GM19351 (cell line): ENCODE measurements at regions not wholly inside any gene's neighbourhood (a gene's known extent, or its start where the extent isn't known, plus 50 kb on each side); places are given as distances from the start of the nearest gene placed in this dataset.

Source experiments
- ATAC-seq: cut with Tn5 transposase; IDR thresholded peaks from one replicate; pipeline ENCODE4 v1.9.1; 2021; ENCODE audit warnings: mild to moderate bottlenecking, moderate library complexity; ENCODE audit not compliant: unreplicated experiment

DNA sequence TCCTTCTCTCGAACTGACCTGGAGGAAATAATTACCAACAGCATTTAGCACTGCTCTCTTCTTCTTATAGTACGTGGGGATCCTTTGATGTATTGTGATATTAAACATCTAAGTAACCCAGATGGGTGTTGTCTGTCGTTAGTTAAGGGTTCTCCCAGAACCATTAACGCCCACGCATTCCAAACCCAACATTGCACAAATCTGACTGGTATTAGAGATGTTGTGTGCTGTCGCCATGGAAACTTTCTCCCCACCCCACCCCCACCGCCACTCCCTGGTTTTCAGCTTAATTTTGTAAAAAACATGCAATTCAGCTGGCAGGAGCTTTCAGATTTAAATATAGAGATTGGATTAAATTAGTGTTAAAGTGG lies 1495.2 kb downstream of the TBC1D22A start:
- no peak for ATAC-seq

DNA sequence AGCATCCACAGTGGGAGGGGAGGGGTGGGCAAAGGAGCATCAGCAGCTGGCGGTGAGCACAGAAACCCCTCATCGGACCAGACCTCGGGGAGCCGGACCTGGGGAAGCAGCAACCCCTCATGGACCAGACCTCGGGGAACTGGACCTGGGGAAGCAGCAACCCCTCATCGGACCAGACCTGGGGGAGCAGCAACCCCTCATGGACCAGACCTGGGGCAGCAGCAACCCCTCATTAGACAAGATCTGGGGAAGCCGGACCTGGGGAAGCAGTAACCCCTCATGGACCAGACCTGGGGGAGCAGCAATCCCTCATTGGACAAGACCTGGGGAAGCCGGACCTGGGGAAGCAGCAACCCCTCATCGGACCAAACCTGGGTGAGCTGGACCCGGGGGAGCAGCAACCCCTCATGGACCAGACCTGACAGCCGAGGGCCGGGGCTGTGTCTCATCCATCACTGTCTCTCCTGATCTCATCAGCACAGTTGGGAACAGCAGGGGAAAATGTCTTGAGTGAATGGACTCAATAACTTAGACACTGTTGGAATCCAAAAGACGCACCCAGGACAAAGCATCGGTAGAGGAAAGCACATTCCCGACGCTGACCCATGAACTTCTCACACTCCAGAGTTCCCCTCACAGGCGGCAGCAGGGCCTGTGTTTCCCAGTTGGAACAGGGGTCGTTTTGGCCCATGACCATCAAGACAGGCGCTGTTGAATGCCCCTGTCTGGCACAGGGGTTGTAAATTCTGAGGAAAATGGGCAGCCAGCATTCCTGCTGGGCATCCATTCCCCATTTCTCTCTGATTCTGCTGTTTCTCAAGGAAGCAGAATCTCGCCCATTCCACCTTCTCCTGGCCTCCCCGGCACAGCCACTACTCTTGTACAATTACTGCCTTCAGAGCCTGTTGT lies 1494.6 kb downstream of the TBC1D22A start:
- no peak for ATAC-seq

DNA sequence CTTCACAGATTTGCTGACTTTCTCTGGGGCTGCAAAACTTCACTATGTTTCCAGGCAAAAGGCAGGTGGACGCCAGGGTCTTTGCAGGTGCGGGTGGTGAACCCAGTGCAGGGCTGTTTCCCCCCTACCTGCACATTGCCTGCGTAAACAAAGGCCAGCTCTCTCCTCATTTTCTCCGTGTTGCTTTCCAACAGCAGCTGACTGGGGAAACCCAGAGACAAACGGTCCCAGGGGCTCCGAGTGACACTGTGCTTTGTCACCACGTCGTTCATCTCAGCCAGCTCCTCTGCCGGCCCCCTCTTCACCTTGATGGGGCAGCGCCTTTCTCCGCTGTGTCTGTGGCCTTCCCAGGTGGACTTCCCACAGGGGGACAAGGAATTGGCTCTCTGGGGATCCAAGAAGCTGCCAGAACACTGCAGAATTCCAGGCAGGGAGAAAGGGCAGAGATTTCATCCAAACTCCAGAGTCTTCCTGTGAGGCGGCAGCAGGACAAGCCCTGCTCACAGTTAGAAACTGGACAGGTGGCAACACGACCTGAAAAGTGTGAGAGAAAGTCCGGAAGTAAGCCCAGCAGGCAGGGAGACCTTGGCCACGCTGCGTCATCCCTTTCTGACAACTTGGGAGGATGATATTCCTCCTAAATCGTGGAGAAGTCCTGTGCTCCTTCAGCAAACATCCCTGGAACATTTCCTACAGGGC lies 1493.7 kb downstream of the TBC1D22A start:
- ATAC-seq: no peak

DNA sequence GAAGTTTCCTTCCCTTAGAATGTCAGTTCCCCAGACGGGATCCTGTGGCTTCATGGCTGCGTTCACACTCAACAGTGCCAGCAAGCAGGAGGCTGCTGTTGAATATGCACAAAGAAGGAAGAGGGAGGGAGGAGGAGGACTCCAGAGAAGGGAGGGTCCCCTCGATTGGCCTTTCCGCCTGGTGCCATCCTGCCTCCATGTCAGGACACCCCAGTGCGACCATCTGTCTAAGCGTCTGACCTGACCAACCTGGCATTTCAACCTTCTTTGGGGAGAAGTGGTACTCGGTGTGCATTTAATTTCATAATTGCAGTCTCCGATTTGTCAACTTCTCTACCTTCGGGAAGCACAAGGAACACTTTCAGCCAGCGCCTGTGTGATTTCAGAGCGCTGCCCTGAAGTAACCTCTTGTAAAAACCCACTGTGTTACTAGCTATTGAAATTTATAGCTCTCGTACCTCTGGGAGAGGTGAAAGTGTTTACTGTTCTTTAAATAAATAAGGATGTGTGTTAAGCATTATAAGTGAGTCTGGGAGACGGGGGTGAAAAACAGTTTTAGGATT lies 1491.9 kb downstream of the TBC1D22A start:
- ATAC-seq: no peak

DNA sequence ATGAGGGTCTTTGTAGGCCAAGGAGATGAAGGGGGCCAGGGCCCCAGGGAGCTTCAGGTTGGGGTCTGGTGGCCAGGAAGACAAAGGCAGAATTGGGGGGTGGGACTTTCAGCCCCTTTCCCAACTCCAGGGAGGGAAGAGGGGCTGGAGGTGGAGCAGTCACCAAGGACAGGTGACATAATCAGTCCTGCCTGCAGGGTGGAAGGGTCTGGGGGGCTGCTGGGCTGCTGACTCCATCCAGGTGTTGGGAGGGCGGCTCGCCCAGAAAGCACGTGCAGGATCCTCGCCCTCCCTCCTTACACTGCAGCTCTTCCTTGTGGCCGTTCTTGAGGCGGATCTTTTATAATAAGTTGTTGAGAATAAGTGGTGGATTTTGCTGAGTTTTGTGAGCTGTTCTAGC lies 1491.1 kb downstream of the TBC1D22A start:
- ATAC-seq: no peak

DNA sequence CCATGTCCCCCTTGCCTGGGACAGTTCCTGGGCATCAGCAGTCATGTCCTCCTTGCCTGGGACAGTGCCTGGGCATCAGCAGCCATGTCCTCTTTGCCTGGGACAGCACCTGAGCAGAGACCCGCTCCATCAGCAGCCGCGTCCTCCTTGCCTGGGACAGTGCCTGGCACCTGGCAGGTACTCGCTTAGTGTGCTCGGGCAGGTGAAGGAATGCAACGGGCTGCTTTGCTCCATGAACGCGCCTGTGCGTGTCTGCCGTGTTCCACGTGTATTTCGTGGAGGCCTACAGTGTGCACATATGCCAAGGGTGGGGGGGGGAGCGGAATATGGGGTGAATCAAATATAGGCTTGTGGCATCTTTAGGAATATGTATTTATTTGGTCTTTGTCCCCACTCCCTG lies 1490.7 kb downstream of the TBC1D22A start:
- no peak for ATAC-seq

DNA sequence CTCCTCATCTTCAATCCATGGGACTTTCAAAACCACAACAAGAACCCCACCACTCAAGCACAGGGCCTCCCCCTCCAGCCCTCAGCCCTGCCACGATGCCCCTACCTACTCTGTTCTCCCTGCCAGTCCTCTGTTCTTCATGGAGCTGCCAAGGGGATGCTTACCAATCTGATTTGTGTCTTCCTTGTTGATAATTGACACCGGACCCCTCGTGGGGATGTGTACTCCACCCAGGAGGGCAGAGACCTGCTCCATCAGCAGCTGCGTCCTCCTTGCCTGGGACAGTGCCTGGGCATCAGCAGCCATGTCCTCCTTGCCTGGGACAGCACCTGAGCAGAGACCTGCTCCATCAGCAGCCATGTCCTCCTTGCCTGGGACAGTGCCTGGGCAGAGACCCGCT lies 1489.2 kb downstream of the TBC1D22A start:
- ATAC-seq: no peak

DNA sequence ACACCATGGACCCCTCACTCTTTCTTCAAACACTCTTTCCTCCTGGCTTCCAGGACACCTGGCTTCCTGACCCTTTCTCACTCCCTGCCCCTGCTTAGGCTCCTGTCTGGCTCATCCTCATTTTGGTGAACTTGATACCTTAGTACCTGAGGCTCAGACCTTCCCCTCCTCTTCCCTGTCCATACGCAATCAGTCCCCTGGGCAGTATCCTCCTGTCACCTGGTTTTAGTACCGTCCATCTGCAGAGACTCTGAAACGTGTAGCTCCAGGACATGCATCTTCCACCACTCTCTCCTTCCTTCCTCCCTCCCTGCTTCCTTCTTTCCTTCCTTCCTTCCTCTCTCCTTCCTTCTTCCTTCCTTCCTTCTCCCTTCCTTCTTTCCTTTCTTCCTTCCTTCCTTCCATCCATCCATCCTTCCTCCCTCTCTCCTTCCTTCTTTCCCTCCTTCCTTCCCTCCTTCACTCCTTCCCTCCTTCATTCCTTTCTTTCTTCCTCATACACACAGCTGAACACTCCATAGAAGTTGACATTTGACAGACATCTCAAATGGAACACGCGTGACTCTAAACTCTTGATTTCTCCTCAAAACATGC lies 1488.6 kb downstream of the TBC1D22A start:
- ATAC-seq: no peak

DNA sequence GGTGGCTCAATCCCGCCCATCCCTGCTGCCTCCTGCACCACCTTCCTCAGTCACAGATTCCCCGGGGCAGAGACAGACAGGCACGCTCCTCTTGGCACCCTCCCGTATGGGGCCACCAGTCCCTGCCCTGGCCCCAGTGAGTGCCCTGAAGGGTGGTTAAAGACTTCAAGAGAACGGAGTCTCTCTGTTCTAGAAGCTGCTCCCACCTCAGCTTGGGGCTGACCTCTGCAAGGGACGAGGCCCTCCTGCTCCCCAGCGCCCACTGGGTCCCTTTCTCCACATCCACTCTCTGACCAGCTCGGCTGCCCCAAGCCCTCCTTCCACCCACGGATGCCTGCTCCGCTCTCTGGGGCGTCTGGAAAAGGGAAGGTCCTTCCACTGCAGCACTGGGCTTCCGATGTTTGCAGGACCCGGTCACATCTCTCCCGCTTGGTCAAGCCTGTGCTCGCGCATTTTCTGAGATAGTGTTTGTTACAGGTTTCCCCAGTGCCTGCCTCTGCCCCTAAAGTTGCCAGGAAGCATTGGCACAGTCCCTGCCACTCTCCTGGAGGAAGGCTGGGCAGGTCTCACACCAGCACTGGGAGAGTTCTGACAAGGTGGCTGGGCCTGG lies 1487.9 kb downstream of the TBC1D22A start:
- ATAC-seq: no peak

DNA sequence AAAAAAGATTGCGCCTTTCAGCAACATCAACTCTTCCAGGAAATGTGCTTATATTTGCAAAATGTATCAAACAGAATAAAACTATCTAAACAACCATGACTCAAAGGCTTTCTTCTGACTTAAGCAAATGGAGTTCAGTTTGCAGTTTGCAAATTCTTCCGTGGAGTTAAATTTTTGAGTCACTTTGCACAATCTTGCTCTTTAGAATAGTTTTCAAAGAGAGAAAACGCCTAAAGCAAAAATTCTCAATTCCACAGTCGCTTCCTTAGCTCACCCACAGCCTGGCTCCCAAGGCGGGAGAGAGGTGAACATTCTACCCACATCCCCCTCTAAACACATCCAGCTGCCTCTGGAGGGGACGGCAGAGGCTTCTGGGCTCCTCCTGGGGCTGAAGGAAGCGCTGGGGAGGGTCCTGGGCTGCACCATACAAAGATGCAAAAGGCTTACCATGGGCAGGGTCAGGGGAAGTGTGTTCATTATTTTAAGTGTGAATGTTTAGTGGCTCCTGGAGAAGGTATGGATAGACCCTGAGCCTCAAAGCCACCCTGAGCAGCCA lies 1487.3 kb downstream of the TBC1D22A start:
- ATAC-seq: no peak

DNA sequence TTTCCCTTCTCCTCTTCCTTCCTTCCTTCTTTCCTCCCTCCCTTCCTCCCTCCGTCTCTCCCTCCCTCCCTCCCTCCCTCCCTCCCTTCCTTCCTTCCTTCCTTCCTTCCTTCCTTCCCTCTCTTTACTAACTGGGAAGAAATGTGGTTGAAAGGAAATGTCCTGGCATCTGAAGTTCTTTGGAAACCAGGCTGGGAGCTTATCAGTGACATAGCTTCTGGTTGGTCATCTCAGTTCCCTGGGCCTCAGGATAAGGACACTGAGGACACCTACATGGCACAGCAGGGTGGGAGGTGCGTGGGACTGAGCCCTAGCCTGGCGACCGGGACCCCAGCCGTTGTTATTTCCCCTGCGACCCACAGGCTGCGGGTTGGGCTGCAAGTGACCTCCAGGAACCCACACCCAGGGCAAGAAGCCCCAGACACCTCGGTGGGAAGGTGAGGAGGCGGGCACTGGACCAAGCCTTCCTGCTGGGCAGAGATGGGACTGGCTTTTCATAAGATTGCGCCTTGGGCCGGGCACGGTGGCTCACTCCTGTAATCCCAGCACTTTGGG lies 1486.5 kb downstream of the TBC1D22A start:
- no peak for ATAC-seq

DNA sequence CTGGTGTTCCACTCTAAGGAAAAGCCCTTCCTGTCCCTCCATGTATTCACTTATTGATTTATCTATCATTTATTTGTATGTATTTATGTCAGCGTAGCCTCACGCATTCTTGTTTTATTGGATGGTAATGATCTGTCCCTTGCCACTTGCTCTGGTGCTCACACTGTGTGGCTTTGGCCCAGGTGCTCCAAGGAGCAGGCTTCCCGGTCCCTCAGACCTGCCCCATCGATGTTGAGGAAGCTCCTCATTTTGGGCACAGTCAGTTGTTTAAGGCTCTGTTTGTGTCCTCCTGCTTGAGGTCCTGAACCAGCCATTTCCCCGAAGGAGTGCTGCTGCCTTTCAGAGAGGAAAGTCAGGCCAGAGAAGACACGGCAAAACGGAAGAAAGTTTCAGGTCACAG lies 1485.4 kb downstream of the TBC1D22A start:
- no peak for ATAC-seq

DNA sequence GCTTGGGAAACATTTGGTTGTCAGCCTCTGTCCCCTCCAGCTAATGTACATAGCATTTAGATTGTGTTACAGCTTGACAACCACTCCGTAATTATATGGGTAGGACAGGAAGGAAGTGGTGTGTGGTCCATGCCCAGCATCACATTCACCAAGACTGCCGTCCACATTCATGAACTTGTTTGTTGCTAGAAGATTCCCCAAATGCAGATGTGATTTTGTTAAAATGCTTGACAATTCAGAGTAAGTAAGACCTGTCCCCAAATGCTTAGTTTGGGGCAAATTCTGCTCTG lies 1482.7 kb downstream of the TBC1D22A start:
- ATAC-seq: no peak

DNA sequence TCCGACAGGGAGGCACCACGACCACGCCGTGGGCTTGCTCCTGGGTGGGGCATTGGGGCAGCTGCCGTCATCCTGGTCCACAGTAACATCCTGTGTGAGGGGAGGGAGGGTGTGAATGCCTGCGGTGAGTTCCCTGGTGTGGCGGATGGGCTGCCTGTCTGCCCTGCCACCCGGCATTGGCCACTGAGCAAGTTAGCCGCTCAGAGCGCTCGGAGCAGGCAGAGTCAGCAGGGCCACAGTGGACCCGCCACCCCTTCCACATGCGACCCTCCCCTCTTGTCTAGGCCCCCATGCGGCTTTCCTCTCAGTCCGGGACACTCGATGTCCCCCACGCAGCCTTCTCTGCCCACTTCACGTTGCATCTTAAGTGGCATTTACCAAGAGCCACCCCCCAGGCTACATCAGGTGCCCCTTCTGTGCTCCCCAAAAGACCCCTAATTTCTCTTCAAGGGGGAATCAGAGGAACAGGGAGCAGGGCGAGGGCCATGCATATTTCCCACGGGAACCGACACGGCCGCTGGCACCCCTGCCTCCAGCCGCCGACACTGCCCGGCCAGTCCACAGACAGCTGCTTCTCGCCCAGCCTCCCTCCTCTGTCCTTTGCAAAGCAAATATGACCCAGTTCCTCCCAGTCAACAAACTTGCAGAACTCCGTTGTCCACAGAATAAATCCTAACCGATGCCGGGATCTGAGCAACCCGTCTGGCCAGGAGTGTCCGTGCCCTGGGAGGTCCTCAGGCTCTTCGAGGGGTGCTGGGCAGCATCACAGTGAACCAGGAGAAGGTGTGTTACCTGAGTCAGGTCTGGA lies 1482.1 kb downstream of the TBC1D22A start:
- no peak for ATAC-seq

DNA sequence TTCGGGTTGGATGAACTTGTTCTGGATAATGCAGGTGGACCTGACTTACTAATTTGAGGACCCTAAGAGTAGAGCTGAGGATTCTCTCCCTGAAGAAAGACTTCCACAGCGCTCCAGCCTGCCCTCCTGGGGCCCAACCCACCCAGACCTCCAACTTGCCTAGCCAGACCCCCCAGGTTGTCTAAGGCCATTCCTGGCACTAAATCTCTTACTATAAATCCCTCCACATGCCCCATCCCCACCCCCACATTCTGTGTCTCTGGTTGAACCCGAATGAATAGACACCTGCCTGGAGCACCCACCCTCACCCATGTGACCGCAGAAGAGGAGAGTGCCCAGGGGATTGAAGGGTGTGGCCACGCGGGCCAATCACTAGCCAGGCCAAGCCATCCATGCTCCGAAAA lies 1480.0 kb downstream of the TBC1D22A start:
- no peak for ATAC-seq

DNA sequence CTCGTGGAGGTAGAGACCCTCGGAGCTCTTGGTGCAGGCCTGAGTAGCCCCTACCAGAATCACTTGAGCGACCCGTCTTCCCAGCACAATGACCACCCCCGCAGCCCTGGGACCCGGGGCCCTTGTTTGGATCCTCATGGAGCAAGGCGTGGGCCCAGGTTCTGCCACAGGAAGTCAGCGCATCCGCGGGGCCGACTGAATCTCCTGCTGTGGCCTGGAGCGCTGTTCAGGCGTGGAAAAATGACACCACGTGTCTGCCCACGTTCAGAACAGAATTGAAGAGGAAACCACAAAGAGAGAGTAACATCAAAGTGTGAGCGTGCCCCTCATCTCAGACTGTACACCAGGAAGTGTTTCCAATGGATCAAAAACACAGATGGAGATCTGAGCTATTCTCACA lies 1479.2 kb downstream of the TBC1D22A start:
- ATAC-seq: no peak

DNA sequence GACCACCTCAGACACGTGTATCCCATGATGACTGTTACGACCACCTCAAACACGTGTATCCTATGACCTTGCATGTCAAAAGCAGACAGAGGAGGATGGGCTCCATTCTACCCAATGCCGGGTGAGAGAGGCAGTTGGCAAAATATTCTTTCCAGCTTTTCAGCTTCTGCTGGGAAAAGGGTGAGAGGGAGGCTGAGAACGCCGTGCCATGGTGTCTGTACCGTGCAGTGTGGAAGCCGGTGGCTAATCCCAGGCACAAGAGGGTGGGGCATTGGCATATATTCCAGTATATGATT lies 1478.4 kb downstream of the TBC1D22A start:
- no peak for ATAC-seq

DNA sequence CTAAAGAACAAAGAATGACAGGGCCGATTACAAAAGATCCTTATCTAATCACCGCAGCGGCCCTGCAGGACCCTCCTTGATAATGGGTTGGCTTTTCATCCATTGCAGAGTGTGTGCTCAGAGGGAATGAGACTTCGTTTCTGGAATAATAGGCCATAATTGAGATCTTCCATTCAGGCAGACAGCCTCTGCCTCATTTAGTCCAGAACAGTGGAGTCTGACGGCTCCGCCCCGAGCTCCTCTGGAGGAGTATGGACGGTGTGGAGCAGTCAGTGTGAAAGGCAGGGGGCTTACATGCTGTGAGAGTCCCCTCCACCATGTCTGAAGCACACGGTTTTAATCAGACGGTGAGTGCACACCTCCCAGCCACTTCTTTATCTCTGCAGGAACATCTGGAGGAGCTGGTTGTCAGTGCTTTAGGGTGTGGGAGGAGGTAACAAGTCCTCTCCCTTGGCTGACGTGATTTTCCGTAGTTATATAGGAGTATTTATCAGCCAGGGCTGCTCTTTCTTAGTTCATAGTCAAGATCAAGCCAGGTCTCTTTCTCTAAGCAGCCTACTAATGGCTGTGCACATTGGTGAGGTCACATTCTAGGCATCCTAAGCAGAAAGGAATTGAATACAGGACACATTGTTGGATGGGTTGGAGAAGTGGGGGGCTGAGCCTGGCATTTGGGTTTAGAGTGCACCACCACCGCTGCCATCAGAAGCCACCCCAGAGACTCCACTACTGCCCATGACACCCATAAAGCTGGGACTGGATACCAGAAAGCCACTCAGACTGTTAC lies 1477.9 kb downstream of the TBC1D22A start:
- ATAC-seq: no peak

DNA sequence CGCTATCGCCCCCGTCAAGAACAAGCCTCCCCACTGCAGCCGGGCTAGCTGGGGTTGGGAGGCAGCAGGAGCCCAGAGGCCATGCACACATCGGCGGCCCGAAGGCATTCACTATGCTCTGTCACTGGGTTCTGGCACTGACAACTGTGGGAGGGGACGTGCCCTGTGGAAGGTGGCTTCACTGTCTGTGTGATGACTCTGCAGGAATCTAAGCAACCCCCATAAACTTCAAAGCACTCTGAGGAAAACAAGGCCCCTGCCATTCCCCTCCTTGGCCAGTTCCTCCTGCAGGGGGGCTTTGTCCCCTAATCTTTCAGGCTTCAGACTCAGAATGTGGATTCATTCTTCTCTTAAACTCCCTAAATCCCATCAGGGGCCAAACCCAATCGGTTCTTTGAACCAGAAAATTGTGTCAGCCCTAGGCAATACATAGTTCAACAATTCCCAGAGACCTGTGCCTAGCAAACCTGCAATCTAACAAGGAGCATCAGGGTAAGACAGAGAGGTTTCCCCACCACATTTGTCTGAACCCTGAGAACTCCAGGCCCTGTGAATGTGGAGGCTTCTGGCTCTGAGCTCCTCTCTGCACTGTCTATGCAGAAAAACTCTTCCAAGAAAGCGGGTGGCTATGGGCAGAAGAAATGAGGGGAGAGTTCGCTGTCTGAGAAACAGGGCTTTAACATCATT lies 1477.2 kb downstream of the TBC1D22A start:
- ATAC-seq: no peak
